ENCODE measurements at regions not wholly inside any gene's neighbourhood (a gene's known extent, or its start where the extent isn't known, plus 50 kb on each side); places are given as distances from the start of the nearest gene placed in this dataset.

- Mint-ChIP-seq H3K9me3 (no peaks in the 10 kb centered on the region), H3K27ac (no peak overlapping the region), H3K4me3 (no peak overlapping the region), H3K27me3 (no peaks in the 10 kb centered on the region), H3K4me1 (no peaks in the 10 kb centered on the region), H3K36me3 (ENCODE audit: low read depth) (no peaks in the 10 kb centered on the region)
- no peak for TF ChIP-seq CTCF (IDR thresholded peaks at IDR 0.05)
- ChIA-PET CTCF (no interaction called here), POLR2A (no interaction called here)
- ATAC-seq (ENCODE audit: low read depth) (no peak), DNase-seq (no peak)
- intact Hi-C loops (cut with micrococcal nuclease), result no loop called here
These were observed 260.2 kb downstream of the PHF14 start for GRCh38 chr7:11233871-11234270.

GRCh38 chr7:11235491-11235890 lies 261.8 kb downstream of the PHF14 start:
- ChIA-PET CTCF (no interaction called here), POLR2A (no interaction called here)
- ATAC-seq (ENCODE audit: low read depth) (no peak), DNase-seq (no peak)
- Mint-ChIP-seq H3K36me3 (ENCODE audit: low read depth) (no peaks in the 10 kb centered on the region), H3K4me1 (no peaks in the 10 kb centered on the region), H3K27me3 (no peaks in the 10 kb centered on the region), H3K4me3 (no peak overlapping the region), H3K9me3 (no peaks in the 10 kb centered on the region), H3K27ac (no peak overlapping the region)
- no peak for TF ChIP-seq CTCF (IDR thresholded peaks at IDR 0.05)
- intact Hi-C loops (cut with micrococcal nuclease), result no loop called here

- Mint-ChIP-seq H3K4me3 (no peak overlapping the region), H3K36me3 (ENCODE audit: low read depth) (no peaks in the 10 kb centered on the region), H3K27ac (no peak overlapping the region), H3K27me3 (no peaks in the 10 kb centered on the region), H3K4me1 (no peaks in the 10 kb centered on the region), H3K9me3 (no peaks in the 10 kb centered on the region)
- CTCF ChIA-PET, result interaction anchor here (1.0 kb wide), 1 partner anchor 25 kb away, joined by 3 read pairs; no protein-coding TSS in a partner anchor
- no peak for DNase-seq
- POLR2A ChIA-PET, result no interaction called here
- TF ChIP-seq CTCF (IDR thresholded peaks at IDR 0.05), result no peak
- intact Hi-C loops (cut with micrococcal nuclease), result no loop called here
- ATAC-seq (ENCODE audit: low read depth), result no peak
These were observed 263.0 kb downstream of the PHF14 start for GRCh38 chr7:11236680-11237079.

GRCh38 chr7:11237742-11238141 lies 264.1 kb downstream of the PHF14 start:
- H3K4me3 Mint-ChIP-seq, result no peak overlapping the region
- no peaks in the 10 kb centered on the region for H3K27me3 Mint-ChIP-seq
- intact Hi-C loops (cut with micrococcal nuclease), result no loop called here
- ATAC-seq (ENCODE audit: low read depth) (no peak), DNase-seq (no peak)
- H3K9me3 Mint-ChIP-seq, result no peaks in the 10 kb centered on the region
- H3K4me1 Mint-ChIP-seq, result no peaks in the 10 kb centered on the region
- H3K36me3 Mint-ChIP-seq (ENCODE audit: low read depth), result no peaks in the 10 kb centered on the region
- no peak overlapping the region for H3K27ac Mint-ChIP-seq
- ChIA-PET CTCF (no interaction called here), POLR2A (no interaction called here)
- TF ChIP-seq CTCF (IDR thresholded peaks at IDR 0.05), result no peak

- Mint-ChIP-seq H3K27me3 (no peaks in the 10 kb centered on the region), H3K9me3 (no peaks in the 10 kb centered on the region), H3K4me1 (no peaks in the 10 kb centered on the region), H3K4me3 (no peak overlapping the region), H3K36me3 (ENCODE audit: low read depth) (no peaks in the 10 kb centered on the region), H3K27ac (no peak overlapping the region)
- DNase-seq, result no peak
- ATAC-seq (ENCODE audit: low read depth), result no peak
- CTCF ChIA-PET, result no interaction called here
- intact Hi-C loops (cut with micrococcal nuclease), result no loop called here
- POLR2A ChIA-PET, result no interaction called here
- no peak for TF ChIP-seq CTCF (IDR thresholded peaks at IDR 0.05)
These were observed 265.6 kb downstream of the PHF14 start for GRCh38 chr7:11239316-11239715.

Data from activated B cell treated with CpG ODN at 0.5 μM for 24 hours (primary cell).